Panc1 (cell line): ENCODE measurements at regions not wholly inside any gene's neighbourhood (a gene's known extent, or its start where the extent isn't known, plus 50 kb on each side); places are given as distances from the start of the nearest gene placed in this dataset.

ENCODE experiments used
- ATAC-seq: fragments of 200-7000 bp; cut with Tn5 transposase; 2 replicates; pipeline ENCODE4 v1.9.1; 2020; ENCODE audit warnings: mild to moderate bottlenecking, moderate library complexity
- BruUV-seq: library from RNA; stranded (reverse); fragments of 400-500 nt; replicated peaks from 2 replicates; lab custom pipeline; 2021; lab: Mats Ljungman, UMichigan
- CTCF ChIA-PET: fragments of 300-600 bp; sonication (Branson Sonifier 250); formaldehyde crosslinking; loops from one replicate; lab custom pipeline; 2022; ENCODE audit warnings: antibody characterized with exemption; lab: Charles Lee
- POLR2A ChIA-PET: fragments of 300-600 bp; sonication (Branson Sonifier 250); formaldehyde crosslinking; loops from one replicate; lab custom pipeline; 2022; ENCODE audit warnings: antibody characterized with exemption; lab: Charles Lee
- DNase-seq: peaks from one replicate; pipeline ENCODE4 v3.0.0-alpha.2; 2010; ENCODE audit warnings: low read depth, low spot score
- H3K27ac ChIP-seq: 2 replicates; pipeline ENCODE4 v1.5.1; 2011; ENCODE audit warnings: mild to moderate bottlenecking, low read length, inconsistent platforms
- H3K27me3 ChIP-seq: fragments of 200-500 bp; sonication (Bioruptor generic); 2 replicates; pipeline ENCODE4 v1.6.0; 2014; ENCODE audit warnings: low read length, inconsistent platforms; ENCODE audit not compliant: control insufficient read depth, insufficient read depth
- H3K36me3 ChIP-seq: fragments of 200-500 bp; sonication (Bioruptor generic); 2 replicates; pipeline ENCODE4 v1.5.1; 2014; ENCODE audit warnings: inconsistent platforms, mild to moderate bottlenecking, low read length, moderate library complexity; ENCODE audit not compliant: control insufficient read depth, insufficient read depth
- H3K4me1 ChIP-seq: 2 replicates; pipeline ENCODE4 v1.5.1; 2011; ENCODE audit warnings: inconsistent platforms, mild to moderate bottlenecking, low read length, moderate library complexity; ENCODE audit not compliant: control insufficient read depth, insufficient read depth
- H3K4me3 ChIP-seq, 2 experiments: 2 replicates each; pipeline ENCODE4 v1.5.1; 2011 to 2012; ENCODE audit warnings: low read depth in 2 of 2, low read length in 2 of 2, mild to moderate bottlenecking in 2 of 2, inconsistent platforms in 1 of 2, moderate library complexity in 1 of 2
- H3K9me3 ChIP-seq: fragments of 200-500 bp; sonication (Bioruptor generic); 2 replicates; pipeline ENCODE4 v1.5.1; 2014; ENCODE audit warnings: low read depth, mild to moderate bottlenecking, inconsistent platforms, low read length, moderate library complexity; ENCODE audit not compliant: control insufficient read depth, insufficient read depth
- CTCF ChIP-seq: fragments of 450-650 bp; IDR thresholded peaks from 2 replicates; pipeline ENCODE4 v1.5.1; 2017; ENCODE audit warnings: mild to moderate bottlenecking
- POLR2AphosphoS5 ChIP-seq: IDR thresholded peaks from 2 replicates; pipeline ENCODE4 v1.6.1; 2012; ENCODE audit warnings: mild to moderate bottlenecking, low read depth, low read length, moderate library complexity
- REST ChIP-seq, 2 experiments: IDR thresholded peaks; 2 replicates each; pipeline ENCODE4 v1.6.1; 2011 to 2012; ENCODE audit warnings: low read depth in 2 of 2, control low read depth in 1 of 2, low read length in 1 of 2, mild to moderate bottlenecking in 1 of 2, moderate library complexity in 1 of 2; ENCODE audit not compliant: insufficient read depth in 1 of 2
- SIN3A ChIP-seq: IDR thresholded peaks from 2 replicates; pipeline ENCODE4 v1.6.1; 2012; ENCODE audit warnings: low read depth, mild to moderate bottlenecking, low read length, moderate library complexity, borderline replicate concordance; ENCODE audit not compliant: insufficient read depth
- TCF7L2 ChIP-seq: IDR thresholded peaks from 2 replicates; pipeline ENCODE4 v1.6.1; 2011; ENCODE audit warnings: mild to moderate bottlenecking, low read depth, low read length, inconsistent platforms
- in situ Hi-C: cut with HindIII; loops from 2 replicates; pipeline ENCODE4 v1.10.0; 2016; ENCODE audit warnings: low sequenced_read_pairs, low pct_unique_long_range_greater_than_20kb
- intact Hi-C: fragments of 100-400 bp; cut with micrococcal nuclease; formaldehyde crosslinking; loops from one replicate; pipeline ENCODE4 v1.10.0; 2022; ENCODE audit not compliant: unreplicated experiment

DNA sequence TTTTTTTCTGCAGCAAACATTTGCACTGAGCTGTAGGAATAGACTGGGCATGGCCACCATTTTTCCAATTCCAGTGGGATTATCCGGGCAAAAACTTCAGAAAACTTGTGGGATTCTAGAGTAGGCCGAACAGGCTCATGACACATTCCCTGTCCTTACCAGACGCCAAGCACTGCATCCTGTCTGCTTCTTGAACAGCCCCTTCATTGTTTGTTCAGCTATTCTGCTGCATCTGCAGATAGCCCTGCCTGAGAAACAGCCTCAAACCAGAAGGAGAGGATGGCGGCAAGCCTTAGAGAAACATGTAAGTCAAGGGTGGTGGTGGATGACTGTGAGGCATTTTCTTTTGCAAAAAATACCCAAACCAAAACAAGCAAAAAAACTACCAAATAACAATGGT lies 111.8 kb upstream of the NTRK2 start:
- intact Hi-C loops: no loop called here
- BruUV-seq: no TSS peak
- DNase-seq: no peak

GRCh38 chr9:84563691-84564090 lies 105.8 kb upstream of the NTRK2 start:
- H3K36me3 ChIP-seq: no peaks in the 10 kb centered on the region
- no peak overlapping the region for H3K4me3 ChIP-seq
- BruUV-seq: no TSS peak
- intact Hi-C loops: no loop called here
- DNase-seq: no peak
- POLR2A ChIA-PET: no interaction called here
- H3K4me1 ChIP-seq: no peaks in the 10 kb centered on the region
- no peaks in the 10 kb centered on the region for H3K9me3 ChIP-seq
- H3K27ac ChIP-seq: no peak overlapping the region
- no peak for TF ChIP-seq POLR2AphosphoS5
- no peak for TF ChIP-seq REST (IDR thresholded peaks at IDR 0.05; ENCODE audit: insufficient read depth in 1 of 2, low read depth in 2 of 2, low read length in 1 of 2)
- no peak for TF ChIP-seq TCF7L2
- no peak for TF ChIP-seq SIN3A
- no peak for TF ChIP-seq CTCF
- no peak for ATAC-seq
- H3K27me3 ChIP-seq: no peaks in the 10 kb centered on the region
- in situ Hi-C loops: no loop called here
- CTCF ChIA-PET: no interaction called here

More for the DNA sequence above, 111.8 kb upstream of the NTRK2 start:
- H3K36me3 ChIP-seq: no peaks in the 10 kb centered on the region
- H3K4me3 ChIP-seq: no peak overlapping the region
- H3K4me1 ChIP-seq: no peaks in the 10 kb centered on the region
- no peak overlapping the region for H3K27ac ChIP-seq
- H3K9me3 ChIP-seq: no peaks in the 10 kb centered on the region
- TF ChIP-seq SIN3A: no peak
- TF ChIP-seq TCF7L2: no peak
- no peak for TF ChIP-seq CTCF
- ChIA-PET CTCF (no interaction called here), POLR2A (no interaction called here)
- ATAC-seq: no peak
- no peaks in the 10 kb centered on the region for H3K27me3 ChIP-seq
- in situ Hi-C loops: no loop called here
